Neutrophil (primary cell): ENCODE measurements at regions not wholly inside any gene's neighbourhood (a gene's known extent, or its start where the extent isn't known, plus 50 kb on each side); places are given as distances from the start of the nearest gene placed in this dataset.

Experiments
- H3K27ac ChIP-seq: fragments of 200-600 bp; sonication (generic); 2 replicates; pipeline ENCODE4 v1.5.1; 2016; ENCODE audit warnings: mild to moderate bottlenecking, moderate library complexity
- H3K27me3 ChIP-seq: fragments of 200-600 bp; sonication (generic); 2 replicates; pipeline ENCODE4 v1.6.0; 2016; ENCODE audit warnings: mild to moderate bottlenecking
- H3K36me3 ChIP-seq: fragments of 200-600 bp; sonication (generic); 2 replicates; pipeline ENCODE4 v1.5.1; 2017
- H3K4me1 ChIP-seq, 2 experiments: fragments of 200-600 bp in 1 of 2; sonication (generic) in 1 of 2; 1 replicate in 1 of 2; 2 replicates in 1 of 2; pipeline versions ENCODE4 v1.5.1 to v1.6.1; 2013 to 2016; ENCODE audit warnings: low read depth in 1 of 2, low read length in 1 of 2, mild to moderate bottlenecking in 1 of 2, moderate library complexity in 1 of 2; ENCODE audit not compliant: control insufficient read depth in 1 of 2, insufficient read depth in 1 of 2
- H3K4me3 ChIP-seq, 2 experiments: fragments of 200-600 bp in 1 of 2; sonication (generic) in 1 of 2; 1 replicate in 1 of 2; 2 replicates in 1 of 2; pipeline ENCODE4 v1.5.1; 2013 to 2016; ENCODE audit warnings: low read depth in 1 of 2, low read length in 1 of 2, mild to moderate bottlenecking in 1 of 2, moderate library complexity in 1 of 2
- H3K9me3 ChIP-seq: fragments of 200-600 bp; sonication (generic); 2 replicates; pipeline ENCODE4 v1.5.1; 2016
- TF ChIP-seq, protein P1 (sequence below): fragments of 200-600 bp; sonication (generic); IDR thresholded peaks from 2 replicates; pipeline ENCODE4 v1.5.1; 2016; ENCODE audit warnings: antibody characterized with exemption

DNA sequence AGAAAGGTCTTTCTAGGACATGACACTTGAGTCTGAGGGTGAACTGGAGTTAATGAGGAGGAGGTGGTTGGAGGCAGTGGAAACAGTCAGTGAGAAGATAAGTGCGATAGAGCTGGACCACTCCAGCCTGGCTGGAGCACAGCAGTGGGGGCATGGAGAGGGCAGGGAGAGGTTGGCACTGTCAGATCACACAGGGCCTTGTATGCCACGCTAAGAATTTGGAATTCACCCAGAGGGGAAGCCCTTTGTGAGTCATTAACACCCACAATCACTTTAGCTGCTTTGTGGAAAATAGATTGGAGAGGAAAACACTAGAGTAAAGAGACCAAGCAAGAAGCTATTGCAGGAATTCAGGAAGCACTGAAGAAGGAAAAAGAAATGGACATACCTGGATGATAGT lies 83.3 kb downstream of the ZNF621 start:
- TF ChIP-seq, protein P1, sequence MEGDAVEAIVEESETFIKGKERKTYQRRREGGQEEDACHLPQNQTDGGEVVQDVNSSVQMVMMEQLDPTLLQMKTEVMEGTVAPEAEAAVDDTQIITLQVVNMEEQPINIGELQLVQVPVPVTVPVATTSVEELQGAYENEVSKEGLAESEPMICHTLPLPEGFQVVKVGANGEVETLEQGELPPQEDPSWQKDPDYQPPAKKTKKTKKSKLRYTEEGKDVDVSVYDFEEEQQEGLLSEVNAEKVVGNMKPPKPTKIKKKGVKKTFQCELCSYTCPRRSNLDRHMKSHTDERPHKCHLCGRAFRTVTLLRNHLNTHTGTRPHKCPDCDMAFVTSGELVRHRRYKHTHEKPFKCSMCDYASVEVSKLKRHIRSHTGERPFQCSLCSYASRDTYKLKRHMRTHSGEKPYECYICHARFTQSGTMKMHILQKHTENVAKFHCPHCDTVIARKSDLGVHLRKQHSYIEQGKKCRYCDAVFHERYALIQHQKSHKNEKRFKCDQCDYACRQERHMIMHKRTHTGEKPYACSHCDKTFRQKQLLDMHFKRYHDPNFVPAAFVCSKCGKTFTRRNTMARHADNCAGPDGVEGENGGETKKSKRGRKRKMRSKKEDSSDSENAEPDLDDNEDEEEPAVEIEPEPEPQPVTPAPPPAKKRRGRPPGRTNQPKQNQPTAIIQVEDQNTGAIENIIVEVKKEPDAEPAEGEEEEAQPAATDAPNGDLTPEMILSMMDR: no peak

DNA sequence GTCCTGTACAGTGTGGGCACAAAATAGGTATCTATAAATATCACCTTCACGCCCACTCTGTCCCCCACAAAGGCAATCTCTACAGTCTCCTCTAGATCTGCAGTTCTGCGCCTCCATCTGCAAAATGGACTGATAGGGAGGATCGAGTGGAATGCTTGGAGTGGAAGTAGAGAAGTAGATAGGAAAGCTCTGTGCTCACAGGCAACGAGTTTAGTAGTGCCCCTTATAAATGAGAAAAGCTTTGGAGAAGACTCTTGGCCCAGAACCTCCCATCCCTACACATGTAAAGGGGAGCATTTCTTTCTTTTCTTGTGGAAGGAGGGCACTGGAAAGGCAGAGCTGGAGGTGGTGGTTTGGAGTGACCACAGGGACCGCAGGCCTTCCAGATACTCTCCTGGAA lies 88.5 kb downstream of the ZNF621 start:
- TF ChIP-seq, protein P1: no peak
- H3K27me3 ChIP-seq: peaks cover 34% of the 10 kb centered on the region
- H3K27ac ChIP-seq: no peak overlapping the region
- H3K4me3 ChIP-seq: no peak overlapping the region
- no peaks in the 10 kb centered on the region for H3K4me1 ChIP-seq
- H3K36me3 ChIP-seq: no peaks in the 10 kb centered on the region
- H3K9me3 ChIP-seq: no peaks in the 10 kb centered on the region

More for the DNA sequence above, 83.3 kb downstream of the ZNF621 start:
- H3K4me1 ChIP-seq: no peaks in the 10 kb centered on the region
- H3K9me3 ChIP-seq: no peaks in the 10 kb centered on the region
- no peak overlapping the region for H3K27ac ChIP-seq
- H3K4me3 ChIP-seq: no peak overlapping the region
- H3K27me3 ChIP-seq: no peaks in the 10 kb centered on the region
- no peaks in the 10 kb centered on the region for H3K36me3 ChIP-seq

DNA sequence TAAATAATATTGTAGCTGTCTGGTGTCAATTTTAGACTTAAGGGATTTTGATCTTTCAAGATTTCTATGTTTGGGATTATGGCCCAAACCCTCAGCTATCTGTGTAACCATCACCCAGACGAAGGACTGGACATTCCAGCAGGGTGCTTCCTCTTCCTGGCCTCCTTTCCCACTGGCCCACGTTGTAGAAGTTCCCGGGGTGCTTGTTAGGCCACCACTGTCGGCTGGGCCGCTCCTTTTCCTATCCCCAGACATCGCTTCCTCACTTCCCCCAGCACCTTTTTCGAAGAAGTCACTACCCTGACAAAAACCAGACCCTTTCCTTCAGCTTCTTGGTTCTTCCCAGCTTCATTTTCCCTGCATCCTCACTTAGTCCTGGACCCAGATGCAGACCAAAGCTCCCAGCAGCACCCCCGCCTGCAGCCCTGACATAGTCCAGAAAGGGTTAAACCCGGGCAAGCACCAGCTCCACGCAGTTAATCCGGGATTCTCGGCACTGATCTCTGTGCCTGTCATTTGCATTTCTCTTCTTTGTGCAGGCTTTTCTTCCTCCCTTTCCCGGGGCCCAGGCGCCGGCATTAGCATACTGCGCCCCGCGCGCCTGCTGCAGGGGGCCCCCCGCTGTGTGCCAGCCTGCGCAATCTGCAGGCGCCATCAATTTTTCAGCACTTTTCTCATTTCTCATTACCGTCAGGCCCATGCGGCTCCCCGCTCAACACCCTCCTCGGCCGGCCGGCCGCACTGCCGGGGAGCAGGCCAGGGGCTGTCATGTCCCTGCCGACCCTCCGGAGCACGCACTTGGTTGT lies 90.6 kb downstream of the ZNF621 start:
- no peaks in the 10 kb centered on the region for H3K36me3 ChIP-seq
- TF ChIP-seq, protein P1: no peak
- H3K9me3 ChIP-seq: no peaks in the 10 kb centered on the region
- no peak overlapping the region for H3K27ac ChIP-seq
- H3K4me3 ChIP-seq: no peak overlapping the region
- H3K27me3 ChIP-seq: peaks cover 34% of the 10 kb centered on the region
- no peaks in the 10 kb centered on the region for H3K4me1 ChIP-seq

DNA sequence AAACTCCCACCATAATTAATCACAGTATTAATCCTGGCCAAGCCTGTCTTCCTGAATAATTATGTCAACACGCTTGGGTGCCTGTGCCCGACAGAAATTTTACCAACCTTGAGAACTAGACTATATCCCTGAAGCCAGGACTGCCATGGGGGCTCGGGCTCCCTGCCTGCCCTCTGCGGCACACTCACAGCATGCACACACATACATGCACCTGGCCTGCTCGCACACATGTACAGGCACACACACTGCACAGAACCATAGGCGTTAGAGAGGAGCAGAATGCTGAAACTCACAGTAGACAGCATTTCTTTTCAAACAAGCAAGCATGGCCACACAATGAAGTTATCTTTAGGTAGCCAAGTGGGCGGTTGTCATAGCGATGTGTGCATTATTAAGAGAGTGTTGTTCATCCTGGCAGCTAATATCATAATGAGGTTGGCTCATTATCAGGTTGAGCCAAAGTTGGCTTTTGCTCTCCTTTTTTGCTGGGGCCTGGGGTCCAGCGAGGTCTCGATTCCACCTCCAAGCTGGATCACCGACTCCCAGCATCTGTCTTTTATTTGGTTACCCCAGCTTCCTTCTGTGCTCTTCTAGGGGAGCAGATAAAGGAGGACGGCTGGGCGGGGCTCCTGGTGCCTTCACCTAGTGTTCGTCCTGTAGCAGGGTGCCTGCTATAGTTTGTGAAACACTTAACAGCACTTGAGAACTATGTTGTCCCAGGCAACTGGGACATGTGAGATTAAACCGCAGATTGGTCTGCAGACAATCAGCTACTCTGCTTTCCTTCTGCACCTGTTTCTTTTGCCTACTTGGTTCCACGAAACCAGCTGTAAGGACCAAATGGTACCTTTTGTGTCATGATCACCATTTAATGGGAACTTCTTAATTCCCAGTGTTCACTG lies 91.4 kb downstream of the ZNF621 start:
- no peaks in the 10 kb centered on the region for H3K36me3 ChIP-seq
- H3K4me1 ChIP-seq: no peaks in the 10 kb centered on the region
- no peak overlapping the region for H3K27ac ChIP-seq
- H3K9me3 ChIP-seq: no peaks in the 10 kb centered on the region
- H3K4me3 ChIP-seq: no peak overlapping the region
- TF ChIP-seq, protein P1: no peak
- peaks cover 34% of the 10 kb centered on the region for H3K27me3 ChIP-seq

DNA sequence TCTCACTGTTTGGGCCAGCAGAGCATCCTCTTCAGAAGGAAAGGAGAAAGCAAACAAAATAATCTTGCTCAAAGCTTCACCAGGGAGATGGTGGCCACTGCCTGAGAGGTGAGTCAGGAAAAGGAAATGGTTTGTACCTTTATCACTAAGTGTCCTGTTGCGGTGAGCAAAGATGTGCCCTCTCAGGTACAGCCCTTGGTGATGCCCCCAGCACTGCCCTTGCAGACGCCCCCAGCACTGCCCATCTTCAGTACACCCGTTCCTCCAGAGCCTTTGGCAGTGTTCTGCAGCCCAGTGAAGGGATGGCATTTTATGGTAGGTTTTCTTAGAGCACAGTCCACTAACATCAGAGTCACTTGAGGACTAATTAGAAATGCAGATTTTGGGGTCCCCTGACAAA lies 92.3 kb downstream of the ZNF621 start:
- TF ChIP-seq, protein P1: no peak
- Histone ChIP-seq H3K9me3 (no peaks in the 10 kb centered on the region), H3K36me3 (no peaks in the 10 kb centered on the region), H3K27ac (no peak overlapping the region), H3K4me1 (no peaks in the 10 kb centered on the region), H3K27me3 (peaks cover 34% of the 10 kb centered on the region), H3K4me3 (no peak overlapping the region)
